Breast epithelium (tissue), 3 donors: ENCODE measurements at regions not wholly inside any gene's neighbourhood (a gene's known extent, or its start where the extent isn't known, plus 50 kb on each side); places are given as distances from the start of the nearest gene placed in this dataset.

Experiments used
- CTCF ChIP-seq, 3 donors: fragments of 450-650 bp; IDR thresholded peaks; one replicate each; pipeline ENCODE4 v1.5.1; 2016 to 2017; ENCODE audit warnings: antibody characterized with exemption in 3 of 3, mild to moderate bottlenecking in 3 of 3, moderate library complexity in 3 of 3
- POLR2A ChIP-seq: fragments of 450-650 bp; IDR thresholded peaks from one replicate; pipeline ENCODE4 v1.6.1; 2016; ENCODE audit warnings: antibody characterized with exemption, mild to moderate bottlenecking, moderate library complexity

DNA sequence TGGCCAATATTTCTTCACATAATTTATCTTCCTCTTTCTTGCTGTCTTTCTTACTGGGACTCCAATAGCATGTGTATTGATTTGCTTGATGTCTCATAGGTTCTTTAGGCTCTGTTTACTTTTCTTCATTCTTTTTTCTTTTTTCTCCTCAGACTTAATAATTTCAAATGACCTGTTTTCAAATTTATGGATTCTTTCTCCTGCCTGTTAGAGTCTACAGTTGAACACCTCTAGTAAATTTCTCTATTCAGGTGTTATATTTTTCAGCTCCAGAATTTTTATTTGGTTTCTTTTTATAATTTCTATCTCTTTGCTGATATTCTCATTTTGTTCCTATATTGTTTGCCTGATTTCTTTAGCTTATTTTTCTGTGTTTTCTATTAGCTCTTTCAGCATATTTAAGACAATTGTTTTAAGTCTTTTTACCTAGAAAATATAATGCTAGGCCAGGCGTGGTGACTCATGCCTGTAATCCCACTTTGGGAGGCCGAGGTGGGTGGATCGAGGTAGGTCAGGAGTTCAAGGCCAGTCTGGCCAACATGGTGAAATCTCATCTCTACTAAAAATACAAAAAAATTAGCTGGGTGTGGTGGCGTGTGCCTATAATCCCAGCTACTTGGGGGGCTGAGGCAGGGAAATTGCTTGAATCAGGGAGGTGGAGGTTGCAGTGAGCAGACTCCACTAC, 61.9 kb upstream of the TNS3 start:
- TF ChIP-seq POLR2A (no peak), CTCF (IDR thresholded peaks at IDR 0.05) (no peak)
